D721Med (cell line): ENCODE measurements at regions not wholly inside any gene's neighbourhood (a gene's known extent, or its start where the extent isn't known, plus 50 kb on each side); places are given as distances from the start of the nearest gene placed in this dataset.

Source experiments
- DNase-seq: peaks from one replicate; pipeline ENCODE4 v3.0.0; 2011; ENCODE audit warnings: low spot score; ENCODE audit not compliant: insufficient read length
- FAIRE-seq: peaks from 2 replicates; lab custom pipeline; 2011; peaks lifted over from hg19 to GRCh38; lab: Jason Lieb, UNC
- CTCF ChIP-seq: IDR thresholded peaks from 2 replicates; pipeline ENCODE4 v1.5.1; 2012; ENCODE audit warnings: mild to moderate bottlenecking, control low read depth; ENCODE audit not compliant: insufficient read depth; ENCODE audit errors: missing control alignments

DNA sequence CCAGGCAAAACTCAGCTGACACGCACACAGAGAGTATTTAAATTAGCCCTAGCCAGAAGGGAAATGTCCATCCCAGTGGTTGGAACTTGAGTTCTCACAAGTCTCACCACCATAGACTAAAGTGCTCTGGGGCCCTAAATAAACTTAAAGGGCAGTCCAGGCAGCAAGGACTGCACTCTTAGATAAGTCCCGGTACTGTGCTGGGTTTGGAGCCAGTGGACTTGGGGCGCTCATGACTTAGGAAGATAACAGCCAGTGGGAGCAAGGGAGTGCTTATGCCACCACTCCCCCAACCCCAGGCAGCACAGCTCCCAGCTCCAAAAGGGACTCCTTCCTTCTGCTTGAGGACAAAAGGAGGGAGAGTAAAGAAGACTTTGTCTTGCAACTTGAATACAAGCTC, 319.5 kb upstream of the GPR149 start:
- DNase-seq: no peak
- TF ChIP-seq CTCF: no peak
- no peak for FAIRE-seq

DNA sequence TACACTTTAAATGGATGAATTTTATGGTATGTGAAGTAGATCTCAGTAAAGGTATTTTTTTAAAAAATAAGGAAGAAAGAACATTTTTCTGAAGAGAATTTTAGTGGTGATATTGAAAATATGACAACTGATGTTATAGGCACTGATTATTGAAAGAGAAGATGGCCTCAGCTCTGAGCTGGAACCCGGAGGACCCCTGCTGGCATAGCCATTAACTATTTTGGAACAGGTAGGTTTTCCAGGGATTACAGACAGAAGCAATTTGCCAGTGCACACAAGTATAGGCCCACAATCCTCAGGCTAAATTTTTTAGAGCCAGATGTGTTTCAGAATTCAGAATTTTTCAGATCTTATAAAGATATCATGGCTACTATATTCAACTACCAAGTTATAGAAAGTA, 315.9 kb upstream of the GPR149 start:
- FAIRE-seq: no peak
- no peak for DNase-seq
- TF ChIP-seq CTCF: peak; percentile 45

- FAIRE-seq: no peak
- DNase-seq: no peak
- no peak for TF ChIP-seq CTCF
These were observed 315.1 kb upstream of the GPR149 start for GRCh38 chr3:154745122-154745521.

- DNase-seq (no peak), FAIRE-seq (no peak)
- TF ChIP-seq CTCF: no peak
These were observed 313.4 kb upstream of the GPR149 start for GRCh38 chr3:154743418-154743817.

DNA sequence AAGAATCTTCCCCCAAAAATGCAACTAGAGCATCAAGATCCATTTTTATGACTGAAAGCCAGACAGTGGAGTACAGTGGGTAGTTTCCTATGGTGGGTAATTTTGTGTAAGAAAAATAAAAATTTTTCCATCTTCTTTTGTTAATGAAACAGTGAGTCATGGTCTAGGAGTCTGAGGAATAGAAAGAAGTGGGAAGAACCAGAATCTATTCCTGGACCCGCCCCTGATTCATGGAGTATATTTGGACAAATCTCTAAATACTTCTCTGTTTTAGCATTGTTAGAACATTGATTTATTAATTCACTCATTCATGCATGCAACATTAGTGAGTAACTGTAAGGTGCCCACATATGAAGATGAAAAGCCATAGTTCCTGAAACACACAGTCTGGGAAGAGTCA, 304.5 kb upstream of the GPR149 start:
- DNase-seq (no peak), FAIRE-seq (no peak)
- no peak for TF ChIP-seq CTCF

GRCh38 chr3:154730186-154730585, 300.2 kb upstream of the GPR149 start:
- peak; percentile 58 for TF ChIP-seq CTCF
- DNase-seq (no peak), FAIRE-seq (no peak)

DNA sequence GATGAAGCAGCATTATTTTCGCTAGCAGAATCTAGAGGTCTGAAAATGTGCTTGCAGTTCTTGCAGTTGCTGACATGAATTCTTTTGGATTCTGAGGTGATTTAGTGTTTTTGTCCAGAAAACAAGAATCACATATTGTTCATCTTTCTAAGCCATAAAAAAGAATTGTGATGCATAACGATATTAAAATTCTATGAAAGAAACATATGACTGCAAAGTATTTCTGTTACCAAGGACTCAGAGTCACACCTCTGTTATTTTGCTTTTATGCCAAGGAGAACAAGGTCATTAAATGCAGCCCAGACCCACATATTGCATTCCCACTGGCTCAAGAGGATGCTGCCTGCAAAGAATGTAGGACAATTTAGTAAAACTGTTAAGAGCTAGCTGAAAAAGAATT, 299.8 kb upstream of the GPR149 start:
- DNase-seq: no peak
- no peak for FAIRE-seq
- no peak for TF ChIP-seq CTCF
